Iris pigment epithelial cell (primary cell): ENCODE measurements at regions not wholly inside any gene's neighbourhood (a gene's known extent, or its start where the extent isn't known, plus 50 kb on each side); places are given as distances from the start of the nearest gene placed in this dataset.

Source experiments
- DNase-seq: peaks from one replicate; pipeline ENCODE4 v3.0.0-alpha.2; 2011; ENCODE audit warnings: low read depth

GRCh38 chr2:144333143-144333555 lies 186.8 kb downstream of the ZEB2 start:
- no peak for DNase-seq

- peak; percentile 87 for DNase-seq
Observed at GRCh38 chr2:144332356-144333142, 187.4 kb downstream of the ZEB2 start.

GRCh38 chr2:144331674-144332355 lies 188.1 kb downstream of the ZEB2 start:
- DNase-seq = no peak

GRCh38 chr2:144330951-144331673 lies 188.8 kb downstream of the ZEB2 start:
- DNase-seq = peak; percentile 21

- DNase-seq = no peak
Observed at GRCh38 chr2:144329472-144329871, 190.4 kb downstream of the ZEB2 start.

- DNase-seq = no peak
Observed at GRCh38 chr2:144328938-144329337, 191.0 kb downstream of the ZEB2 start.

GRCh38 chr2:144326825-144327224 lies 193.1 kb downstream of the ZEB2 start:
- no peak for DNase-seq

GRCh38 chr2:144325086-144325485 lies 194.8 kb downstream of the ZEB2 start:
- no peak for DNase-seq

GRCh38 chr2:144324446-144325045 lies 195.4 kb downstream of the ZEB2 start:
- DNase-seq = no peak

GRCh38 chr2:144323946-144324345 lies 196.0 kb downstream of the ZEB2 start:
- peak; percentile 26 for DNase-seq

- peak; percentile 27 for DNase-seq
Observed at GRCh38 chr2:144322379-144322778, 197.5 kb downstream of the ZEB2 start.

- DNase-seq = peak; percentile 39
Observed at GRCh38 chr2:144320491-144320890, 199.4 kb downstream of the ZEB2 start.

- no peak for DNase-seq
Observed at GRCh38 chr2:144317071-144317738, 202.7 kb downstream of the ZEB2 start.

GRCh38 chr2:144310889-144311608 lies 208.9 kb downstream of the ZEB2 start:
- DNase-seq = no peak

- DNase-seq = no peak
Observed at GRCh38 chr2:144310484-144310883, 209.4 kb downstream of the ZEB2 start.

- no peak for DNase-seq
Observed at GRCh38 chr2:144307711-144308110, 212.2 kb downstream of the ZEB2 start.

GRCh38 chr2:144304202-144304601 lies 215.7 kb downstream of the ZEB2 start:
- DNase-seq = no peak

- no peak for DNase-seq
Observed at GRCh38 chr2:144300632-144301031, 219.3 kb downstream of the ZEB2 start.

GRCh38 chr2:144290276-144290675 lies 229.6 kb downstream of the ZEB2 start:
- no peak for DNase-seq

- peak; percentile 15 for DNase-seq
Observed at GRCh38 chr2:144288438-144288837, 231.5 kb downstream of the ZEB2 start.

GRCh38 chr2:144285324-144285723 lies 234.6 kb downstream of the ZEB2 start:
- no peak for DNase-seq
